B cell (primary cell): ENCODE measurements at regions not wholly inside any gene's neighbourhood (a gene's known extent, or its start where the extent isn't known, plus 50 kb on each side); places are given as distances from the start of the nearest gene placed in this dataset.

Source experiments
- ATAC-seq: fragments of 200-7000 bp; cut with Tn5 transposase; one replicate; pipeline ENCODE4 v1.10.0; 2021; ENCODE audit warnings: low read depth, mild to moderate bottlenecking, moderate number of reproducible peaks, moderate library complexity
- CTCF ChIA-PET: fragments of 350-600 bp; sonication (Branson Sonifier 250); formaldehyde crosslinking; loops from one replicate; lab custom pipeline; 2021; ENCODE audit warnings: antibody characterized with exemption, inconsistent platforms; lab: Charles Lee
- POLR2A ChIA-PET: fragments of 350-600 bp; sonication (Branson Sonifier 250); formaldehyde crosslinking; loops from one replicate; lab custom pipeline; 2021; ENCODE audit warnings: antibody characterized with exemption; lab: Charles Lee
- DNase-seq: peaks from one replicate; pipeline ENCODE4 v3.0.0; 2013
- H2AFZ ChIP-seq: 2 replicates; pipeline ENCODE4 v1.6.1; 2012; ENCODE audit warnings: mild to moderate bottlenecking, low read depth, low read length; ENCODE audit not compliant: insufficient read depth, poor library complexity, severe bottlenecking
- H3K27ac ChIP-seq, 2 donors: 1 replicate in 1 of 2; 2 replicates in 1 of 2; pipeline ENCODE4 v1.5.1; 2012 to 2013; ENCODE audit warnings: low read length in 2 of 2, mild to moderate bottlenecking in 2 of 2, moderate library complexity in 1 of 2
- H3K27me3 ChIP-seq, 4 experiments: fragments of 200-600 bp in 1 of 4; sonication (generic) in 1 of 4; replicated peaks in 1 of 4; 1 replicate in 2 of 4; 2 replicates in 2 of 4; pipeline versions ENCODE4 v1.6.1 to v1.7.0; 2013 to 2016; ENCODE audit warnings: low read length in 3 of 4, mild to moderate bottlenecking in 2 of 4, mixed read lengths in 1 of 4, moderate library complexity in 1 of 4; ENCODE audit not compliant: insufficient read depth in 4 of 4, control insufficient read depth in 3 of 4; ENCODE audit errors: control extremely low read depth in 1 of 4
- H3K36me3 ChIP-seq, 2 experiments: replicated peaks in 1 of 2; 1 replicate in 1 of 2; 2 replicates in 1 of 2; pipeline versions ENCODE4 v1.6.1 to v1.7.1; 2013; ENCODE audit warnings: low read length in 1 of 2; ENCODE audit not compliant: insufficient read depth in 2 of 2, control insufficient read depth in 1 of 2; ENCODE audit errors: control extremely low read depth in 1 of 2, extremely low read depth in 1 of 2
- H3K4me1 ChIP-seq, 2 donors: fragments of 200-600 bp in 1 of 2; sonication (generic) in 1 of 2; 1 replicate in 1 of 2; 2 replicates in 1 of 2; pipeline versions ENCODE4 v1.5.1 to v1.6.1; 2013 to 2017; ENCODE audit warnings: low read length in 2 of 2; ENCODE audit not compliant: control insufficient read depth in 2 of 2, insufficient read depth in 2 of 2
- H3K4me2 ChIP-seq: replicated peaks from 2 replicates; pipeline ENCODE3; 2012; ENCODE audit warnings: mild to moderate bottlenecking, low read depth, low read length; ENCODE audit not compliant: poor library complexity, severe bottlenecking
- H3K4me3 ChIP-seq, 5 experiments: fragments of 200-600 bp in 1 of 5; sonication (generic) in 1 of 5; 1 replicate in 3 of 5; 2 replicates in 2 of 5; pipeline versions ENCODE4 v1.5.1 to v1.7.0; 2011 to 2016; ENCODE audit warnings: low read length in 4 of 5, mild to moderate bottlenecking in 4 of 5, low read depth in 2 of 5, control low read depth in 1 of 5, moderate library complexity in 1 of 5; ENCODE audit not compliant: insufficient read depth in 1 of 5; ENCODE audit errors: control extremely low read depth in 1 of 5, extremely low read depth in 1 of 5
- H3K79me2 ChIP-seq: fragments of 200-600 bp; sonication (generic); one replicate; pipeline ENCODE4 v1.6.0; 2016; ENCODE audit warnings: low read length; ENCODE audit not compliant: control insufficient read depth, insufficient read depth
- H3K9ac ChIP-seq: fragments of 200-600 bp; sonication (generic); 2 replicates; pipeline ENCODE4 v1.6.1; 2017; ENCODE audit warnings: mild to moderate bottlenecking, low read length, moderate library complexity
- H3K9me3 ChIP-seq, 3 donors: one replicate each; pipeline versions ENCODE4 v1.6.1 to v1.7.1; 2013; ENCODE audit warnings: low read length in 2 of 3; ENCODE audit not compliant: control insufficient read depth in 2 of 3, insufficient read depth in 1 of 3; ENCODE audit errors: control extremely low read depth in 1 of 3
- H4K20me1 ChIP-seq: 2 replicates; pipeline ENCODE4 v1.6.0; 2012; ENCODE audit warnings: mild to moderate bottlenecking, low read length; ENCODE audit not compliant: insufficient read depth, control insufficient read depth, poor library complexity, severe bottlenecking
- H3K27ac Mint-ChIP-seq: one replicate; pipeline ENCODE4 v1.8.0; 2021; ENCODE audit warnings: mixed read lengths
- H3K27me3 Mint-ChIP-seq: one replicate; pipeline ENCODE4 v1.8.0; 2021; ENCODE audit warnings: mixed read lengths
- H3K4me1 Mint-ChIP-seq: one replicate; pipeline ENCODE4 v1.8.0; 2021; ENCODE audit warnings: mixed read lengths
- H3K4me3 Mint-ChIP-seq: one replicate; pipeline ENCODE4 v1.8.0; 2021; ENCODE audit warnings: mixed read lengths
- H3K9me3 Mint-ChIP-seq: one replicate; pipeline ENCODE4 v1.8.0; 2022; ENCODE audit warnings: mixed read lengths; ENCODE audit not compliant: insufficient read depth
- CTCF ChIP-seq: fragments of 200-600 bp; IDR thresholded peaks from one replicate; pipeline ENCODE4 v1.8.0; 2022; ENCODE audit warnings: antibody characterized with exemption, mild to moderate bottlenecking
- EZH2 ChIP-seq: IDR thresholded peaks from 2 replicates; pipeline ENCODE4 v1.6.1; 2012; ENCODE audit warnings: borderline replicate concordance, low read depth, mild to moderate bottlenecking, moderate library complexity, low read length; ENCODE audit not compliant: insufficient read depth, poor library complexity, severe bottlenecking
- WGBS: methylation state at CpG from one replicate; pipeline ENCODE4 v1.1.5; 2013; ENCODE audit warnings: missing lambda C conversion rate; ENCODE audit not compliant: insufficient coverage; 5-methylcytosine and 5-hydroxymethylcytosine counted together
- intact Hi-C: fragments of 100-400 bp; cut with micrococcal nuclease; formaldehyde crosslinking; loops from one replicate; pipeline ENCODE4 v1.10.0; 2022

- TF ChIP-seq CTCF = no peak
- TF ChIP-seq EZH2 = no peak
- Mint-ChIP-seq H3K9me3 (no peaks in the 10 kb centered on the region), H3K4me1 (no peaks in the 10 kb centered on the region), H3K27ac (no peak overlapping the region), H3K27me3 (peaks cover 9% of the 10 kb centered on the region), H3K4me3 (no peak overlapping the region)
- Histone ChIP-seq H3K27me3 (no peaks in the 10 kb centered on the region), H3K9ac (no peak overlapping the region), H3K4me3 (no peak overlapping the region), H3K4me2 (no peak overlapping the region), H3K27ac (no peak overlapping the region), H3K79me2 (no peaks in the 10 kb centered on the region), H3K36me3 (no peaks in the 10 kb centered on the region), H2AFZ (no peak overlapping the region), H4K20me1 (no peaks in the 10 kb centered on the region), H3K9me3 (no peaks in the 10 kb centered on the region), H3K4me1 (no peaks in the 10 kb centered on the region)
- no CpG with 5 or more reads among the region's 2 CpGs for WGBS
- no peak for DNase-seq
- intact Hi-C loops = no loop called here
- ChIA-PET POLR2A (no interaction called here), CTCF (no interaction called here)
- no peak for ATAC-seq
These were observed 269.3 kb downstream of the FOXA2 start for GRCh38 chr20:22315073-22315472.

DNA sequence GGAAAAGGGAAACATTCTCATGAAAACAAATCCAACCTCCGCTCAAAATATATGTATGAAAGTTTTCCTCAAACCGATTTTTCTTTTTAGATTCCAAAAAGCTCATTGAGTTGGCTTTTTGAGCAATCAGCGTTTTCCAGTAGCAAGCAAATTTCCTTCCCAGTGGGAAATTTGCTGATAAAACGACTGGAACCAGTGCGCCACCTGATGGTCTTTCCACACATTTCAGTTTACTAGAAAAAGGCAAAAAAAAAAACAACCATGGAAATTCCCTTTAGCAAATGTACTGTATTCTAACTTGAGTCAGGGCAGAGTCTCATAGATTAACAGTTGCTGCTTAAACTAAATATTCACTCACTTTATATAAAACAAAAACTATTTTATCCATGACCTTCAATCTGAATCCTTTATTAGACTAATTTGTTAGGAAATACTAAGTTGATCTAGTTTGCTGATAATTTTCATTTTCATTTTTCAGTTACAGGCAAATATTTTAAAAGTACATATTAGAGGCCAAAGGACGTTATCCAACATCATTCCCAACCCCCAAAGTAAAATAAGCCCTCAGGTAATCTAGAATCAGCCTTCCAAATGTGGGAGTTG, 271.5 kb downstream of the FOXA2 start:
- H3K36me3 ChIP-seq = no peaks in the 10 kb centered on the region
- no peaks in the 10 kb centered on the region for H3K9me3 Mint-ChIP-seq
- no peak overlapping the region for H3K4me3 ChIP-seq
- 7% methylated on average over 5 of the region's 6 CpGs for WGBS
- H3K9ac ChIP-seq = no peak overlapping the region
- no peak for DNase-seq
- no peak overlapping the region for H2AFZ ChIP-seq
- no peaks in the 10 kb centered on the region for H4K20me1 ChIP-seq
- no peaks in the 10 kb centered on the region for H3K4me1 Mint-ChIP-seq
- ChIA-PET CTCF (interaction anchor here (1.2 kb wide), 1 partner anchor 26 kb away, joined by 4 read pairs; no protein-coding TSS in a partner anchor), POLR2A (no interaction called here)
- H3K4me3 Mint-ChIP-seq = no peak overlapping the region
- intact Hi-C loops = no loop called here
- no peak overlapping the region for H3K27ac ChIP-seq
- no peaks in the 10 kb centered on the region for H3K9me3 ChIP-seq
- peaks cover 0 to 5% (median 0%) of the 10 kb centered on the region in 4 experiments for H3K27me3 ChIP-seq
- no peak overlapping the region for H3K27ac Mint-ChIP-seq
- TF ChIP-seq CTCF (no peak), EZH2 (no peak)
- H3K4me1 ChIP-seq = no peaks in the 10 kb centered on the region
- no peak overlapping the region for H3K4me2 ChIP-seq
- H3K27me3 Mint-ChIP-seq = peaks cover 3% of the 10 kb centered on the region
- H3K79me2 ChIP-seq = no peaks in the 10 kb centered on the region
- no peak for ATAC-seq
